HG02610 (cell line): ENCODE measurements at regions not wholly inside any gene's neighbourhood (a gene's known extent, or its start where the extent isn't known, plus 50 kb on each side); places are given as distances from the start of the nearest gene placed in this dataset.

ENCODE experiments used
- ATAC-seq: cut with Tn5 transposase; IDR thresholded peaks from one replicate; pipeline ENCODE4 v1.9.1; 2021; ENCODE audit warnings: mild to moderate bottlenecking, moderate library complexity; ENCODE audit not compliant: unreplicated experiment

DNA sequence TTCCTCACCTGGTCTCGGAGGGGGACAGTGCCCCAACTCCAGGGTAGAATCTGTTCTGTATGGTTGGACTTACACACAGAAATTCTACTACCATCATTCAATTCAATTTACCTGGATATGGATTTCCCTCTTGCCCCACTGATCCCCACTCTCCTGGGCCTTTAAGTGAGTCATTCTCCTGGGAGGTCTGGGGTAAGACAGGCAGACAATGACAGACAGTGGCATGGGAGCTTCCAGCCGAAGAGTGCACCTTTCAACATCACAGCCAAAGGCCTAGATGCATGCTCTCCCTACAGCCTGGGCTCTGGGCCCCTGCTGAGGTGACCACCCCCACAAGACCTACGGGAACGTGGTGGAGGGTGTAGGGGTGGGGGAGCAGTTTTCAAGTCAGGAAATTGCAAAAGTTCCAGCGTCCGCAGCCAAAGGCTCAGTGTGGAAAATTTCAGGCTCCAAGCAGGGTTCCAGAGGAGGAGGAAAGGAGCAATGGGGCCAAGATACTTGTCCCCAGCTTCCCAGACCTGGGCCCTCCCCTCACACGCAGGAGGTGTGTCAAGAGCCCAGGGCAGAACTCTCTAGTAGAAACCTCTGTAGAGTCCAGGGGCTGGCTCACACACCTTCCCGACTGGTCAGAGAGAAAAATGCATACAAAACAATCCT lies 296.4 kb downstream of the CYP26B1 start:
- ATAC-seq: no peak

DNA sequence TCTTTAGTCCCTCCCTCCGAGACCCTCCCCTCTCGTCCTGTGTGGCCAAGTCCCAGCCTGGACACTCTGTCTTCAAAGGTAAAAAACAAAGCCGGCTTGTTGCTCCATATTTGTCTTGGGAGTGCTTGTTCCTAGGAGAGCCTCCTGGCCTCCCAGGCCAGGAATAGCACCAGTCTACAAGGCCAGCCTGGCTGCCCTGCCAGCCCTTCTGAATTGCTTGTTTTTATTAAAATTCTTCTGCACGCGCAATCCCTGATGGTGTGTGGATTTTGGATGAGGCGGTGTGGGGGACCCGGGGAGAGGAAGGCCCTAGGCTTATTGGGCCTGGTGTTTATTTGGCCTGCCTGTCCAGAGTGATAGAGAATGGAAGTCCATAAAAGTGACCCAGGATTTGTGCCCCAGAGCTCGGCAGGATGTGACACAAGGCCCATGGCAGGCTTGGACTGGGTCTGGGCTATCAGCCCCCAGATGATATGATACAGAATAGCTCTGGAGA lies 297.3 kb downstream of the CYP26B1 start:
- no peak for ATAC-seq

- ATAC-seq: no peak
These were observed 297.9 kb downstream of the CYP26B1 start for GRCh38 chr2:71849607-71850305.

DNA sequence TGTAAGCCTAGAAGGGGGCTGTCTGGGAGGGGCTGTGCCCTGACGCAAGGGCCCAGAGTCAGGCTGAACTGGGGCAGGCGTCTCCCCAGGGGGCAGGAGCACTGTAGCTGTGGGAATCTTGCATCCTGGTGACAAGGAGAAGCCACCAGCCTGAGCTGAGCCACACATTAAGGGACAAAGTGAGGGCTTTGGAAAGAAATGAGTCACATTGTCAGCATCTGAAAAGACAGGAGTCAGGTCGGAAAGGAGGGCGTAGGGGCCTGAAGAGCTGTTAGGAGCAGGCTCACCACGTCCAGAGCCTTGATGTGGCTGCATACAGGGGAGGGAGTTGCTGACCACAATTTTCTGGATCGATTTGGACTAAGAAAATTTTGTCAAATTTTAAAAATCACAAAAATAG lies 298.6 kb downstream of the CYP26B1 start:
- no peak for ATAC-seq

DNA sequence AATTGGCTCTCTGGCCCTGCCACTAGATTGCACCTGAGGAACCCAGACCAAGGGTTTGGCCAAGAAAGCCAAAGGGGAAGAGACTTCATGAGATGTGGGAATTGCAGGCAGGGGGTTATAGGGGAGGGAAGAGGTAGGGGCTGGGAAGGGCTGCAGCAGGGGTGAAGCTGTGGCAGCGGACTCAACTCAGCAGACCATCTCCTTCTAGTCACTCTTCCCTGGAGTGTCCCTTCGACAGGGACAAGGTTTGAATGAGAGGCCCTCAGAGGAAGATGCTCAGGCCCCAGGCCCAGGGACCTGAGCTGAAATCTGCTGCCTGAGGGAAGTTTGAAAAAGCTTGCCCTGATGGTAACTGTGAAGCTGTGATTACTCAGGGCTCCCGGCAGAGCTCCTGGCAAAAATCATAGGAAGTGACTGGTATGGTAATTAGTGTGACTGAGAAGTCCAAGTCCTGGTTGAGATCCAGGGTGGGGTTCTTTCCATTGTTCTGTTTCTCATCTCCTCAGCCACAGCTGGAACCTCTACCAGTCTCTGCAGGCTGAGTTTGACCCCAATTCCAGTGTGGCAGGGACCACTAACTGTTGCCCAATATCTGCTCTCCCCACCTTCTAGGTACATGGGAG lies 300.9 kb downstream of the CYP26B1 start:
- no peak for ATAC-seq

GRCh38 chr2:71846072-71846471 lies 301.6 kb downstream of the CYP26B1 start:
- no peak for ATAC-seq

GRCh38 chr2:71844967-71845366 lies 302.7 kb downstream of the CYP26B1 start:
- ATAC-seq: no peak

- no peak for ATAC-seq
These were observed 304.2 kb downstream of the CYP26B1 start for GRCh38 chr2:71843391-71843850.

DNA sequence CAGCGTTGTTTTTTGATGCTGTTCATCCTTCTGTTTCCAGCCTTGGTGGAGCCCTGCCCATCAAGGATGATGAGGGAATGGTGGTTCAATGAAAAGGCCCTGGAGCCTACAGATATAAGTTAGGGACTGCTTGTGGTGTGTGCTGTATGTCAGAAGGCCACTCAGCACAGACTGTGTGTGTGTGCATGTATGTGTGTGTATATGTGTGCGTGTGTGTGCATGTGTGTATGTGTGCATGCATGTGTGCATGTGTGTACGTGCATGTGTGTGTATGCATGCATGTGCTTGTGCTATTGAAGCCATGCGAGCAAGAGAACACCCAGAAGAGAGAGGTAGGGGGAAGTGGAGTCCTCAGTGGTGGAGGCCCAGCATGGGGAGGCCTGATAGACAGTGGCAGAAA lies 304.9 kb downstream of the CYP26B1 start:
- ATAC-seq: no peak

- ATAC-seq: no peak
These were observed 307.8 kb downstream of the CYP26B1 start for GRCh38 chr2:71839826-71840225.

- ATAC-seq: no peak
These were observed 312.9 kb downstream of the CYP26B1 start for GRCh38 chr2:71834796-71835195.

- no peak for ATAC-seq
These were observed 313.7 kb downstream of the CYP26B1 start for GRCh38 chr2:71833855-71834560.

DNA sequence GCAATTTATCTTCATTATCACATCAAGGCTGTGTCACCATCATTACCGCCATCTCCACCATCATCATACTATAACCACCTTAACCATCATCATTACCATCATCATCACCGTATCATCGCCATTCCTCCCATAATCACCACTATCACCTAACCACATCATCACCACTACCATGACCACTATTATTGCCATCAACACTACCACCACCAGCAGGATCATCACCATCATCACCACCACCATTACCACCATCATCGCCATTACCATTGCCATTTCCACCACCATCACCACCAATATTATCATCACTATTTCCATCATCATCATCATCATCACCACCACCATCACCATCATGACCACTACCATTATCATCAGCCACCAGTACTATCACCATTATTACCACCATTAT lies 314.4 kb downstream of the CYP26B1 start:
- no peak for ATAC-seq

GRCh38 chr2:71832844-71833243 lies 314.8 kb downstream of the CYP26B1 start:
- no peak for ATAC-seq

DNA sequence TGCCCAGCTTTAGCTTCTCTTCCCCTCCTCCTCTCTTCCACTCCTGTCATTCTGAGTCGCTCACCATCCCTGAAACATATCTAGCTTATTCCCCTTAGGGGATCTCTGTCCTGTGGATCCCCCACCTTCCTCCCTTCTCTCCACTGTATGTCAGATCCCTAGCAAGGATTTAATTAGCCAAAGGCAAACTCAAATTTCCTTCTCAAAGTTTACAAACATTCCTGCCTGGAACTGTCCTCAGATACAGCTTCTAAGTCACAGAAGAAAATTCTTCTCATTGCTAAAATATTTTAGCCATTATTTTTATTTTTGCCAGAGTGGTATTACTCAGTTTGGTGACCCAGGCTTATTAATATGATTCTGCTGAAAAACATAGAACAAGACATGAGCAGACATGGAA lies 315.3 kb downstream of the CYP26B1 start:
- no peak for ATAC-seq

DNA sequence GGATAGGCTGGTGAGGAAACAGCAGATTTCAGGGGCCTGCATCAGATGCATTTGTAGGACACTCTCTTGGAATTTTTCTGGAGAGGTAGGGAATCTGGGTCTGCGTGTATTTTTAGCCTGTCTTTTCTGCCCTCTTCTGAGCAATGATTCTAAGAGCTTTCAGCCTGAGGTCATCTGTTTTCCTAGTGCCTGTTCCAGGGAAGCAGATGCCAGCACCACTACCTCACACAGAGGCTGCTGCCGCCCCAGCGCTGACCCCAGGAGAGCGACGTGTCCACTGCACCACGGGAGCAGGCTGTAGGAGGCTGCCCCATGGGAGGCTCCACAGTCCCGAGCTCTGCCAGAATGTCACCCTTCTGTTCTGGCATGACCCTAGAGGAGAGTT lies 316.5 kb downstream of the CYP26B1 start:
- ATAC-seq: no peak

- no peak for ATAC-seq
These were observed 317.0 kb downstream of the CYP26B1 start for GRCh38 chr2:71830497-71831192.

- no peak for ATAC-seq
These were observed 318.7 kb downstream of the CYP26B1 start for GRCh38 chr2:71829008-71829407.

- no peak for ATAC-seq
These were observed 319.7 kb downstream of the CYP26B1 start for GRCh38 chr2:71827973-71828372.

- ATAC-seq: no peak
These were observed 320.1 kb downstream of the CYP26B1 start for GRCh38 chr2:71827524-71827901.
